Neural cell (in vitro differentiated cells): ENCODE measurements at regions not wholly inside any gene's neighbourhood (a gene's known extent, or its start where the extent isn't known, plus 50 kb on each side); places are given as distances from the start of the nearest gene placed in this dataset.

Source experiments
- H2AFZ ChIP-seq: fragments of 200-600, 300-800 bp; sonication (generic), shearing (Covaris generic); 2 replicates; pipeline ENCODE4 v1.6.0; 2014; ENCODE audit warnings: low read depth, mild to moderate bottlenecking, antibody characterized with exemption, low read length, moderate library complexity
- H3F3A ChIP-seq: fragments of 200-600 bp; shearing (Covaris generic); 2 replicates; pipeline ENCODE4 v1.6.1; 2016; ENCODE audit warnings: mild to moderate bottlenecking, moderate library complexity, mixed read lengths, antibody characterized with exemption, low read length; ENCODE audit not compliant: insufficient read depth, poor library complexity, severe bottlenecking
- H3K27ac ChIP-seq: fragments of 200-600, 300-800 bp; sonication (generic), shearing (Covaris generic); 2 replicates; pipeline ENCODE4 v1.5.1; 2014; ENCODE audit warnings: mild to moderate bottlenecking, low read length, moderate library complexity
- H3K27me3 ChIP-seq: fragments of 300-800, 200-600 bp; sonication (generic), shearing (Covaris generic); 2 replicates; pipeline ENCODE4 v1.6.0; 2014; ENCODE audit warnings: mild to moderate bottlenecking, low read depth, low read length, moderate library complexity; ENCODE audit not compliant: insufficient read depth
- H3K36me3 ChIP-seq: fragments of 300-800, 200-600 bp; sonication (generic), shearing (Covaris generic); 2 replicates; pipeline ENCODE4 v1.5.1; 2014; ENCODE audit warnings: mild to moderate bottlenecking, antibody characterized with exemption, low read length, moderate library complexity; ENCODE audit not compliant: insufficient read depth
- H3K4me2 ChIP-seq: fragments of 300-800, 200-600 bp; sonication (generic), shearing (Covaris generic); 2 replicates; pipeline ENCODE4 v1.6.0; 2014; ENCODE audit warnings: mild to moderate bottlenecking, low read length
- H3K4me3 ChIP-seq: fragments of 300-800, 200-600 bp; sonication (generic), shearing (Covaris generic); 2 replicates; pipeline ENCODE4 v1.5.1; 2014; ENCODE audit warnings: mild to moderate bottlenecking, low read length, moderate library complexity
- H3K79me2 ChIP-seq: fragments of 200-600 bp; shearing (Covaris generic); replicated peaks from 2 replicates; pipeline ENCODE4 v1.6.0; 2014; ENCODE audit warnings: mild to moderate bottlenecking, low read length, moderate library complexity; ENCODE audit not compliant: insufficient read depth
- H3K9ac ChIP-seq: fragments of 300-800, 200-600 bp; sonication (generic), shearing (Covaris generic); 2 replicates; pipeline ENCODE4 v1.6.1; 2016; ENCODE audit warnings: mild to moderate bottlenecking, low read length, mixed read lengths
- H3K9me2 ChIP-seq: fragments of 200-600 bp; shearing (Covaris generic); 2 replicates; pipeline ENCODE4 v1.6.1; 2016; ENCODE audit warnings: mild to moderate bottlenecking, low read length, mixed read lengths; ENCODE audit not compliant: insufficient read depth
- H3K9me3 ChIP-seq: fragments of 200-600, 300-800 bp; sonication (generic), shearing (Covaris generic); 2 replicates; pipeline ENCODE4 v1.6.1; 2016; ENCODE audit warnings: mild to moderate bottlenecking, mixed run types, low read length, moderate library complexity, mixed read lengths
- H4K20me1 ChIP-seq: fragments of 200-600 bp; shearing (Covaris generic); 2 replicates; pipeline ENCODE4 v1.6.1; 2016; ENCODE audit warnings: mild to moderate bottlenecking, mixed run types; ENCODE audit not compliant: insufficient read depth
- EP300 ChIP-seq: fragments of 450-650 bp; conservative IDR thresholded peaks from 2 replicates; pipeline ENCODE4 v1.6.1; 2014; ENCODE audit warnings: antibody characterized with exemption, mild to moderate bottlenecking, moderate library complexity; ENCODE audit not compliant: poor library complexity, severe bottlenecking
- EZH2 ChIP-seq: fragments of 200-600, 300-800 bp; shearing (Covaris generic), sonication (generic); IDR thresholded peaks from 2 replicates; pipeline ENCODE4 v1.6.1; 2014; ENCODE audit warnings: antibody characterized with exemption, low read length, borderline replicate concordance, mild to moderate bottlenecking; ENCODE audit not compliant: insufficient read depth, poor library complexity, severe bottlenecking
- MXI1 ChIP-seq: fragments of 450-650 bp; conservative IDR thresholded peaks from 2 replicates; pipeline ENCODE4 v1.6.1; 2014; ENCODE audit warnings: antibody characterized with exemption, mild to moderate bottlenecking; ENCODE audit not compliant: poor library complexity, severe bottlenecking
- POLR2AphosphoS5 ChIP-seq: IDR thresholded peaks from 2 replicates; pipeline ENCODE4 v1.6.1; 2012
- RAD21 ChIP-seq: fragments of 450-650 bp; conservative IDR thresholded peaks from 2 replicates; pipeline ENCODE4 v1.6.1; 2014; ENCODE audit warnings: antibody characterized with exemption, mild to moderate bottlenecking, moderate library complexity
- REST ChIP-seq: IDR thresholded peaks from 2 replicates; pipeline ENCODE4 v1.6.1; 2012; ENCODE audit warnings: borderline replicate concordance
- SMC3 ChIP-seq: fragments of 450-650 bp; conservative IDR thresholded peaks from 2 replicates; pipeline ENCODE4 v1.6.1; 2014; ENCODE audit warnings: antibody characterized with exemption, mild to moderate bottlenecking, moderate library complexity; ENCODE audit not compliant: poor library complexity
- TAF1 ChIP-seq: IDR thresholded peaks from 2 replicates; pipeline ENCODE4 v1.6.1; 2012; ENCODE audit warnings: low read depth
- TF ChIP-seq, protein P1 (sequence below): fragments of 450-650 bp; IDR thresholded peaks from 2 replicates; pipeline ENCODE4 v1.5.1; 2014; ENCODE audit warnings: antibody characterized with exemption, mild to moderate bottlenecking, moderate library complexity; ENCODE audit not compliant: poor library complexity, severe bottlenecking

DNA sequence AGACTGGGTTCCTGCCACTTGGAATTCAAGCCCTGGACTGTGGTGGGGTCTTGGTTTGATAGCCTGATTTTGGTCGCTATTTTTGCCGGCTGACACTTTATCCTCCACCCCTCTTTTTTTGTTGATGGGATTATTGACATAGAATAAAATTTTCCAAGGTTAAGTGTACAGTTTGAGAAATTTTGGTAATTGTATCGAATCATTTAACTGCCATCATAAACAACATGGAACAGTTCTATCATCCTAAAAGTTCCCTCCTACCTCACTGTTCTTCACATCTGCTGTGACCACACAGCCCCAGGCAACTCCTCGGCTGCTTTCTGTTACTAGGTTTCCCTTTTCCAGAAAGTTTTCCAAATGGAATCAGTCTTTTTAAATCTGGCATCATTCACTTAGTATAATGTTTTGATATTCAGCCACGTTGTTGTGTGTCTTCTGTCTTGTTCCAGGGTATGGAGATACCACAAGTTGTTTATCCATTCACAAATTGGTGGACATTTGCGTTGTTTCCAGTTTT lies 50.6 kb upstream of the STEAP1B start:
- no peaks in the 10 kb centered on the region for H3K79me2 ChIP-seq
- no peak overlapping the region for H3K4me2 ChIP-seq
- H2AFZ ChIP-seq: no peak overlapping the region
- H4K20me1 ChIP-seq: no peaks in the 10 kb centered on the region
- no peaks in the 10 kb centered on the region for H3K9me2 ChIP-seq
- no peak overlapping the region for H3K27ac ChIP-seq
- H3F3A ChIP-seq: no peaks in the 10 kb centered on the region
- H3K27me3 ChIP-seq: peaks cover 16% of the 10 kb centered on the region
- H3K9ac ChIP-seq: no peak overlapping the region
- H3K9me3 ChIP-seq: no peaks in the 10 kb centered on the region
- no peak for TF ChIP-seq POLR2AphosphoS5
- no peak for TF ChIP-seq TAF1
- TF ChIP-seq MXI1: no peak
- peak; percentile 9 for TF ChIP-seq SMC3
- TF ChIP-seq REST: no peak
- peak overlapping the region; percentile 59 for H3K4me3 ChIP-seq
- H3K36me3 ChIP-seq: no peaks in the 10 kb centered on the region

- Histone ChIP-seq H2AFZ (peak overlapping the region; percentile 12), H3K4me2 (no peak overlapping the region), H3K27ac (no peak overlapping the region), H3K9me2 (no peaks in the 10 kb centered on the region), H3K9me3 (no peaks in the 10 kb centered on the region), H3K36me3 (no peaks in the 10 kb centered on the region), H3F3A (no peaks in the 10 kb centered on the region), H3K27me3 (peaks cover 16% of the 10 kb centered on the region), H3K79me2 (no peaks in the 10 kb centered on the region), H4K20me1 (no peaks in the 10 kb centered on the region), H3K4me3 (peak overlapping the region; percentile 59), H3K9ac (no peak overlapping the region)
- TF ChIP-seq, protein P1, sequence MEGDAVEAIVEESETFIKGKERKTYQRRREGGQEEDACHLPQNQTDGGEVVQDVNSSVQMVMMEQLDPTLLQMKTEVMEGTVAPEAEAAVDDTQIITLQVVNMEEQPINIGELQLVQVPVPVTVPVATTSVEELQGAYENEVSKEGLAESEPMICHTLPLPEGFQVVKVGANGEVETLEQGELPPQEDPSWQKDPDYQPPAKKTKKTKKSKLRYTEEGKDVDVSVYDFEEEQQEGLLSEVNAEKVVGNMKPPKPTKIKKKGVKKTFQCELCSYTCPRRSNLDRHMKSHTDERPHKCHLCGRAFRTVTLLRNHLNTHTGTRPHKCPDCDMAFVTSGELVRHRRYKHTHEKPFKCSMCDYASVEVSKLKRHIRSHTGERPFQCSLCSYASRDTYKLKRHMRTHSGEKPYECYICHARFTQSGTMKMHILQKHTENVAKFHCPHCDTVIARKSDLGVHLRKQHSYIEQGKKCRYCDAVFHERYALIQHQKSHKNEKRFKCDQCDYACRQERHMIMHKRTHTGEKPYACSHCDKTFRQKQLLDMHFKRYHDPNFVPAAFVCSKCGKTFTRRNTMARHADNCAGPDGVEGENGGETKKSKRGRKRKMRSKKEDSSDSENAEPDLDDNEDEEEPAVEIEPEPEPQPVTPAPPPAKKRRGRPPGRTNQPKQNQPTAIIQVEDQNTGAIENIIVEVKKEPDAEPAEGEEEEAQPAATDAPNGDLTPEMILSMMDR: peak; percentile 57
- TF ChIP-seq POLR2AphosphoS5 (no peak), RAD21 (peak; percentile 25), REST (no peak), MXI1 (no peak), EP300 (no peak), SMC3 (peak; percentile 39), EZH2 (no peak), TAF1 (no peak)
Observed at GRCh38 chr7:22549667-22550513, 49.9 kb upstream of the STEAP1B start.
